Suprapubic skin (tissue), 3 donors: ENCODE measurements at regions not wholly inside any gene's neighbourhood (a gene's known extent, or its start where the extent isn't known, plus 50 kb on each side); places are given as distances from the start of the nearest gene placed in this dataset.

Experiments
- EP300 ChIP-seq: sonication (generic); formaldehyde crosslinking; IDR thresholded peaks from one replicate; pipeline ENCODE4 v1.6.1; 2017; ENCODE audit warnings: antibody characterized with exemption
- POLR2A ChIP-seq, 2 donors: fragments of 450-650 bp; IDR thresholded peaks; one replicate each; pipeline ENCODE4 v1.6.1; 2017; ENCODE audit warnings: antibody characterized with exemption in 2 of 2, mild to moderate bottlenecking in 2 of 2, moderate library complexity in 2 of 2
- TF ChIP-seq, protein P1 (sequence below), 2 donors: fragments of 200-600 bp in 1 of 2; fragments of 450-650 bp in 1 of 2; sonication (generic) in 1 of 2; IDR thresholded peaks; one replicate each; pipeline ENCODE4 v1.5.1; 2016 to 2019; ENCODE audit warnings: antibody characterized with exemption in 2 of 2, mild to moderate bottlenecking in 1 of 2, moderate library complexity in 1 of 2

DNA sequence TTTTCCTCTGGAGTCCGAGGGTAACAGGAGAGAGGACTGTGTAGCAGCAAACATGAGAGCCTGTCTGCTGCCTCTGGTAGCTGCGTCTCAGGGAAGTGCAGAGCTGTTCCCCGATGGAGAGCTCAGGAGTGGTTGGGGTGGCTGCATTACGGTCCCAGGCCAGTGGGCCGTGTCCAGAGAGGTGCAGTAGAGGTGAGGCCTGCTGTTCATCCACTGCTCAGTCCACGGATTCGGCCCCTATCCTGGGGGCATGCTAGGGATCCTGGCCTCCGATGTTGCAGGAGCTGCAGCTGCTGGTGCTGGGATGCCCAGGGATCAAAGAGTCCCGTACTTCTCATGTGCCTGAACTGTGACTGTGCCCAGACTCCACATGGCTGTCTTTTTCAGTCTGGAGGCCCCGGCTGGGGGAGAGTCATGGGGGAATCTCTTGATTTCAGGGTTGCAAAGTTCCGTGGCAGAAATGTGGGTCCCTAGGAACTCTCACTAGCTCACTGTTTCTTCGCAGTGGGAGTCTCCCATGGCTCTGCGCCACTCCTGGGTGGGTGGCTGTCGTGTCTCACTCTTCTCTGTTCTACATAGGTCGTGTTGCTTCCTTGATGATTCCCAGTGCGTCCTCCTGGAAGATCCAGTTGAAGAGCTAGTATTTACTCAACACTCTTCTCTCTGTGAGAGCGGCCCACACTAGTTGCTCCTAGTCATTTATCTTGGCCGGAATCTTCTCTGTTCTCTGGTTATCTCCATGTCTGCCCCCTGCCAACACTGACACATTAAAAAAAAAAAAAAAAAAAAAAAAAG lies 109.5 kb upstream of the CENPE start:
- no peak for TF ChIP-seq EP300
- TF ChIP-seq, protein P1, sequence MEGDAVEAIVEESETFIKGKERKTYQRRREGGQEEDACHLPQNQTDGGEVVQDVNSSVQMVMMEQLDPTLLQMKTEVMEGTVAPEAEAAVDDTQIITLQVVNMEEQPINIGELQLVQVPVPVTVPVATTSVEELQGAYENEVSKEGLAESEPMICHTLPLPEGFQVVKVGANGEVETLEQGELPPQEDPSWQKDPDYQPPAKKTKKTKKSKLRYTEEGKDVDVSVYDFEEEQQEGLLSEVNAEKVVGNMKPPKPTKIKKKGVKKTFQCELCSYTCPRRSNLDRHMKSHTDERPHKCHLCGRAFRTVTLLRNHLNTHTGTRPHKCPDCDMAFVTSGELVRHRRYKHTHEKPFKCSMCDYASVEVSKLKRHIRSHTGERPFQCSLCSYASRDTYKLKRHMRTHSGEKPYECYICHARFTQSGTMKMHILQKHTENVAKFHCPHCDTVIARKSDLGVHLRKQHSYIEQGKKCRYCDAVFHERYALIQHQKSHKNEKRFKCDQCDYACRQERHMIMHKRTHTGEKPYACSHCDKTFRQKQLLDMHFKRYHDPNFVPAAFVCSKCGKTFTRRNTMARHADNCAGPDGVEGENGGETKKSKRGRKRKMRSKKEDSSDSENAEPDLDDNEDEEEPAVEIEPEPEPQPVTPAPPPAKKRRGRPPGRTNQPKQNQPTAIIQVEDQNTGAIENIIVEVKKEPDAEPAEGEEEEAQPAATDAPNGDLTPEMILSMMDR (IDR thresholded peaks at IDR 0.05) = no peak
- no peak for TF ChIP-seq POLR2A (IDR thresholded peaks at IDR 0.05)
